ENCODE measurements at regions not wholly inside any gene's neighbourhood (a gene's known extent, or its start where the extent isn't known, plus 50 kb on each side); places are given as distances from the start of the nearest gene placed in this dataset.

- intact Hi-C loops (cut with micrococcal nuclease) = no loop called here
- H3K23ac ChIP-seq (ENCODE audit: low read depth, low read length) = peak overlapping the region; percentile 75
- no peak overlapping the region for H3K4me2 ChIP-seq (ENCODE audit: low read depth, low read length)
- H3K27ac ChIP-seq (ENCODE audit: insufficient read depth, low read length) = peak overlapping the region; percentile 64
- POLR2A ChIA-PET (ENCODE audit: unreplicated experiment) = interaction anchor here (0.6 kb wide), 2 partner anchors 30 to 92 kb away, joined by 3 to 10 read pairs; no protein-coding TSS in a partner anchor
- no peaks in the 10 kb centered on the region for H3K27me3 ChIP-seq (ENCODE audit: control insufficient read depth, insufficient read depth, low read length)
- peak overlapping the region; percentile 37 to 77 for H4K8ac ChIP-seq (ENCODE audit: low read depth in 2 of 2, low read length in 2 of 2)
- H3K4me1 ChIP-seq (ENCODE audit: control insufficient read depth, insufficient read depth, low read length) = peaks cover 23% of the 10 kb centered on the region
- H3K14ac ChIP-seq (replicated peaks; ENCODE audit: low read depth, low read length) = peak overlapping the region; percentile 90; the same call in 1 of the 2 replicates
- H3K9me1 ChIP-seq (ENCODE audit: insufficient read depth, low read length) = peaks cover 18% of the 10 kb centered on the region; the same call in 1 of the 2 replicates
- no peaks in the 10 kb centered on the region for H3K36me3 ChIP-seq (ENCODE audit: control insufficient read depth, insufficient read depth, low read length)
- H3K18ac ChIP-seq (ENCODE audit: low read depth, low read length) = peak overlapping the region; percentile 83
- H2BK120ac ChIP-seq (ENCODE audit: low read depth, low read length) = peak overlapping the region; percentile 94
- peak overlapping the region; percentile 41; the same call in 1 of the 2 replicates for H3K56ac ChIP-seq (ENCODE audit: extremely low read depth, insufficient read depth, low read length)
- H3K4ac ChIP-seq (ENCODE audit: low read depth, low read length) = peak overlapping the region; percentile 89; the same call in 1 of the 2 replicates
- peak overlapping the region; percentile 95 for H2BK20ac ChIP-seq (ENCODE audit: low read depth, low read length)
- H2AK5ac ChIP-seq (ENCODE audit: low read depth, low read length) = peak overlapping the region; percentile 85; the same call in 1 of the 2 replicates
- BruUV-seq (replicated peaks) = no TSS peak
- dilution Hi-C loops (cut with HindIII; ENCODE audit: low sequenced_read_pairs, unreplicated experiment) = no loop called here
- peaks cover 0 to 7% of the 10 kb centered on the region in 2 experiments; a peak in 1 of 4 replicates for H3K79me1 ChIP-seq (ENCODE audit: low read depth in 1 of 2, low read length in 2 of 2)
- no peaks in the 10 kb centered on the region for H4K20me1 ChIP-seq (ENCODE audit: insufficient read depth, low read length)
- no peak for TF ChIP-seq BHLHE40 (IDR thresholded peaks at IDR 0.05; ENCODE audit: low read depth, low read length)
- TF ChIP-seq CHD1 (IDR thresholded peaks at IDR 0.05; ENCODE audit: low read depth, low read length) = no peak
- TF ChIP-seq, protein P1, sequence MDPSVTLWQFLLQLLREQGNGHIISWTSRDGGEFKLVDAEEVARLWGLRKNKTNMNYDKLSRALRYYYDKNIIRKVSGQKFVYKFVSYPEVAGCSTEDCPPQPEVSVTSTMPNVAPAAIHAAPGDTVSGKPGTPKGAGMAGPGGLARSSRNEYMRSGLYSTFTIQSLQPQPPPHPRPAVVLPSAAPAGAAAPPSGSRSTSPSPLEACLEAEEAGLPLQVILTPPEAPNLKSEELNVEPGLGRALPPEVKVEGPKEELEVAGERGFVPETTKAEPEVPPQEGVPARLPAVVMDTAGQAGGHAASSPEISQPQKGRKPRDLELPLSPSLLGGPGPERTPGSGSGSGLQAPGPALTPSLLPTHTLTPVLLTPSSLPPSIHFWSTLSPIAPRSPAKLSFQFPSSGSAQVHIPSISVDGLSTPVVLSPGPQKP (IDR thresholded peaks at IDR 0.05; ENCODE audit: borderline replicate concordance, low read depth, low read length) = no peak
- no peak for TF ChIP-seq FOS (IDR thresholded peaks at IDR 0.05; ENCODE audit: low read depth, low read length)
- TF ChIP-seq MAZ (IDR thresholded peaks at IDR 0.05; ENCODE audit: borderline replicate concordance, low read depth, low read length) = no peak
- no peak for TF ChIP-seq CTCF (conservative IDR thresholded peaks at IDR 0.05; ENCODE audit: low read depth, low read length)
- no peak for TF ChIP-seq NFE2L2 (IDR thresholded peaks at IDR 0.05; ENCODE audit: low read depth, low read length)
- no peak overlapping the region for H3K4me3 ChIP-seq (ENCODE audit: insufficient read depth, low read depth, low read length)
- H2BK15ac ChIP-seq (ENCODE audit: low read depth, low read length) = peak overlapping the region; percentile 90
- ATAC-seq (ENCODE audit: low read depth) (no peak), DNase-seq (no peak)
- H3K9ac ChIP-seq (ENCODE audit: low read depth, low read length) = no peak overlapping the region
- in situ Hi-C loops (cut with MboI; ENCODE audit: low sequenced_read_pairs) = no loop called here
- H4K91ac ChIP-seq (ENCODE audit: insufficient read depth, low read depth, low read length) = peak overlapping the region; percentile 67
- H2AFZ ChIP-seq (replicated peaks; ENCODE audit: low read length, poor library complexity) = no peak overlapping the region
- H2BK5ac ChIP-seq (ENCODE audit: low read depth, low read length, poor library complexity, severe bottlenecking) = peak overlapping the region; percentile 81
- no peaks in the 10 kb centered on the region for H3K9me3 ChIP-seq (ENCODE audit: control insufficient read depth, insufficient read depth, low read length)
- no CpG with 5 or more reads among the region's 2 CpGs for WGBS, 2 experiments (ENCODE audit: extremely low coverage in 2 of 2, insufficient read length in 1 of 2)
- H4K5ac ChIP-seq (ENCODE audit: low read depth, low read length) = peak overlapping the region; percentile 50; the same call in 1 of the 2 replicates
- H2AK9ac ChIP-seq (replicated peaks; ENCODE audit: low read depth, low read length, poor library complexity) = no peak overlapping the region
- CTCF ChIA-PET = interaction anchor here (0.7 kb wide), 1 partner anchor 337 kb away, joined by 3 read pairs; no protein-coding TSS in a partner anchor
Measured at GRCh38 chr12:75657831-75658230, 146.4 kb upstream of the KRR1 start.
